Stimulated activated CD4-positive, alpha-beta T cell treated with anti-CD3 and anti-CD28 coated beads, Interleukin-12 subunit alpha, Interleukin-12 subunit beta, amount 100 ng/mL, for 4 hours (primary cell): ENCODE measurements at regions not wholly inside any gene's neighbourhood (a gene's known extent, or its start where the extent isn't known, plus 50 kb on each side); places are given as distances from the start of the nearest gene placed in this dataset.

ENCODE experiments used
- DNase-seq: peaks from one replicate; pipeline ENCODE4 v3.0.0-alpha.2; 2020

DNA sequence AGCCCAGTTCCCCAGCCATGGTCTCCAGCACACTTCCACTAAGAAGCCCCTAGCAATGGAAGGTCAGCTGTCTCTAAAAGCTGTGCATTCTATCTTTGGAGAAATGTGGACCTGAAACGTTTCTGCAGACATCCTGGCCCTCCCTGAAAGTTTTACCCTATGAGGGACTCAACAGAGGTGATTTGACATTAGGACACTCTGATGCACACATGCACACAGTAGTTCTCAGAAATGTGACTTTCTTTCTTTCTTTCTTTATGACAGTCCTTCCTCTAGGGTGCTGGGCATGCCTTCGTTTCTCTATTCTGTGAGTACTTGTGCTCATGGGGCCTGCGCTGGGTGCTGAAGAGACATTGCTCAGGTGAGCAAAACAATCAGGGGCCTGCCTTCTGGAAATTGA is 857.3 kb downstream of the RNF144A start:
- DNase-seq: no peak

DNA sequence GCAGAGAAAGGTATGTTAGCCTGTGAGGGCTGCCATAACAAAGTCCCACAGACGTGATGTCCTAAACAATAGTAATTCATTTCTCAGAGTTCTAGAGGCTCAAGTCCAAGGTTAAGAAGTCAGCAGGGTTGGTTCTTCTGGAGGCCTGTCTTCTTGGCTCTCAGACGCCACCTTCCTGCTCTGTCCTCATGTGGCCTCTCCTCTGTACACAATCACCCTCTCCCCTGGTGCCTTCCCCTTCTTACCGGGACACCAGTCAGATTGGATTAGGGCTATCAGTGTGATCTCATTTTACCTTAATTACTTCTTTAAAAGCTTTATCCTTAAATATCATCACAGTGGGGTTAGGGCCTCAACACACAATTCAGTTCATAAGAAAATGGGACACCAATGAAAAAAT is 860.5 kb downstream of the RNF144A start:
- DNase-seq: no peak

DNA sequence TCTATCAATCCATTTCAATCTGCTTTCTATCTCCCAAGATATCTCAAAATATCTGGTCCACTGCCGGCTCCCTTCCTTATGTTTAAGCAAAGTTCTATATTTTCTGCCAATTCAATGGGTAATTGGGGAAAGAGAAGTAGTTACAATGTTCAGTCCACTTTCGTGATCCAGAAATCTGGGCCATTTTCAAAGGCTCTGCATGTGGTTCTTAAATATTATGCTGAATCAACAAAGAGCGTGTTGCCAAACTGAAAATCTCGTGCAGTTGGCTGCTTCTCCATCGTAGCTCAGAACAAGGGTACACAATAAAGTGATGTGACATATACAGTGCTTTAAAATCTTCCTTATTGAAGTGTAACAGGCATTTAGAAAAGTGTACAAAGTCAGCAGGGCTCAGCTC is 863.1 kb downstream of the RNF144A start:
- DNase-seq: no peak

GRCh38 chr2:7785700-7786099 is 868.5 kb downstream of the RNF144A start:
- DNase-seq: no peak

DNA sequence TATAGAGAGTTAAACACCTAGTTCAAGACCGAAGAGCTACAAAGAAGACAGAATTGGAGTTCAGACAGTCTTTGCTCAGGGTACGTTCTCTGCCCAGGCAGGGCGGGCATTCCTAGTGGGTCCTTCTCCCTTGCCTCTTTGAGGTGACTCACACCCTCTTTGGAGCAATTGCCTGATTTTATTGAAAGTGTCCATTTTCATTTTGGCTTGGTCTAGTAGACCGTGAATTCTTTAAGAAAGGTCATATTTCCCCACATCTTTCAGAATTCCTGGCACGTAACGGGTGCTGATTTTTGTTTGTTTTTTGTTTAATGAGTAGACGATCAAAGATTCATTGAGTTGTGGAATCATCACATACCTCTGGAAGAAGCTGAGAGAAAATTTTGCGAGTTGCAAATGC is 871.5 kb downstream of the RNF144A start:
- DNase-seq: no peak

- no peak for DNase-seq
These were observed 874.9 kb downstream of the RNF144A start for GRCh38 chr2:7792031-7792651.

- no peak for DNase-seq
These were observed 878.8 kb downstream of the RNF144A start for GRCh38 chr2:7795778-7796563.

- DNase-seq: no peak
These were observed 881.8 kb upstream of the ID2 start for GRCh38 chr2:7800031-7800430.

DNA sequence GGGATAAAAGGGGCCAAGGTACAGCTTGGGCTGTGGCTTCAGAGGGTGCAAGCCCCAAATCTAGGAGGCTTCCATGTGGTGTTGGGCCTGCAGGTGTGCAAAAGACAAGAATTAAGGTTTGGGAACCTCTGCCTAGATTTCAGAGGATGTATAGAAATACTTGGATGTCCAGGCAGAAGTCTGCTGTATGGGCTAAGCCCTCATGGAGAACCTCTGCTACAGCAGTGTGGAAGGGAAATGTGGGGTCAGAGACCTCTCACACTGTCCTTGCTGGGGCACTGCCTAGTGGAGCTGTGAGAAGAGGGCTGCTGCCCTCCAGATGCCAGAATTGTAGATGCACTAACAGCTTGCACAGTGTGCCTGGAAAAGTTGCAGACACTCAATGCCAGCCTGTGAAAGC is 880.6 kb upstream of the ID2 start:
- no peak for DNase-seq

DNA sequence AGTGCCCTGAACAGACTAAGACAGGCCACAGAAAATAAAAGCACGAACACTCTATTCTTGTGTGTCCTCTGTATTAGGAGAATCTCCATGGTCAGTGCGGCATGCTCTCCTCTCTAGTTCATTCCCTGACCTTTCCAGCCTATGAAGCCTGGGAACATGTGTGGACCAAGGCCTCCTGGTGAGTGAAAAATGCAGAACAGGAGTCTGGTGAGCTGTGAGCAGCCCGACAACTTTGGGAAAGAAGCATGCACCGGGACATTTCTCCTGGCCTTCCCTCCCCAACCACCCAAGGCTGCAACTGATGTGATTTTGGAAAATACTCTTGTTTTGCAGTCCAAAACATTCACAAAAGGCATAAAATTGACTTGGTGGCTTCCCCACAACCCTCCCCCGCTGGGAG is 878.3 kb upstream of the ID2 start:
- DNase-seq: no peak

- no peak for DNase-seq
These were observed 872.2 kb upstream of the ID2 start for GRCh38 chr2:7809640-7810039.

- no peak for DNase-seq
These were observed 870.8 kb upstream of the ID2 start for GRCh38 chr2:7811073-7811472.

GRCh38 chr2:7812231-7812995 is 869.4 kb upstream of the ID2 start:
- no peak for DNase-seq

DNA sequence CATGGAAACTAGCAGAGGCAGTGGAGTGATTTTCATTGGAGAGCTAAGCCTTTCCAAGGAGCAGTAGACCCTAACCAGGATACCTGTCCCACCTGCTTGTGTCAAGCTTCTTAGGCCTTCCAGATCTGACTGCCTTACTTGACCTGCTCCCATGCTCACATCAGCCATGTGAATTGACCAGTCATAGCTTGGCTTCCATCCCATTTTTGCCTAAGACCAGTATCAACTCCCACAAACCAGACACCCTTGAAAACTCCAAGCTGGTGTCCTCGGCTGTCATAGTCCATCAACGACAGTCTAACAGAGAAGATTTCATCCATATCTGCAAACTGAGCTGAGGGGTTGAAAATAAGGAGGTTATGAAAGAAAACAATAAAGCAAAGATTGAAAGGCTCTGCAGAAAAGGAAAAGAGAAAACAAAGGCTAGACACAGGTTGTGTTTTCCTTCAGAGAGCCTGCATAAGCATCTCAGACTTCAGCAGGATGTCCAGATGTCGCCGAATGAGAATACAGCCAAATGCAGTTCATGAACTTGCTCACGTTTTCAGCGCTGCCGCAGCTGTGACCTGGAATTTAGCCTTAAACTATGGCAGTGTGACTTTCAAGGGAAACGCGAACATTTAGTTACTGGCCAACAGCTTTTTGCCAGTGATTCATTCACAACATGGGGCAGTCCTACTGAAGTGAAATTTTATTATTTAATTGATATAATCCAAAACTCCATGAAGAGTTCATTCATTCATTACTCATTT is 868.1 kb upstream of the ID2 start:
- no peak for DNase-seq

DNA sequence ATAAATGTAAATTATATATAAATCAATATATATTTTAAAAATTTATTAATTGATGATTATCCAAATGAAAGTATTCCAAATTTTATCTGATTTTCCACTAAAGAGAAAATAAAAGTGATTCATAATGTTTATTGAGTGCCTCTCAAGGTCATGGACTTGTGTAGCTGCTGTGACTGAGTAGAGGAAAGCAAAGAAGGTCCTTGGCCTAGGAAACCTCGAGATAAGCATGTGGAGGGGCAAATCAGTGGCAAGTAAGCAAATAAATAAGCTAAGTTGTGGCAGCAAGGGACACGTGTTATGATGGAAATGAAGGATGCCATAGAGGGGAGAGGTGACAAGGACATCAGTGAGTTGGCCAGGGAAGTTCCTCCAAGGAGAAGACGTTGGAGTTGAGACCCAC is 866.1 kb upstream of the ID2 start:
- no peak for DNase-seq

- DNase-seq: no peak
These were observed 865.6 kb upstream of the ID2 start for GRCh38 chr2:7816233-7816632.

- no peak for DNase-seq
These were observed 864.9 kb upstream of the ID2 start for GRCh38 chr2:7816944-7817343.

- DNase-seq: no peak
These were observed 862.5 kb upstream of the ID2 start for GRCh38 chr2:7819316-7819715.

DNA sequence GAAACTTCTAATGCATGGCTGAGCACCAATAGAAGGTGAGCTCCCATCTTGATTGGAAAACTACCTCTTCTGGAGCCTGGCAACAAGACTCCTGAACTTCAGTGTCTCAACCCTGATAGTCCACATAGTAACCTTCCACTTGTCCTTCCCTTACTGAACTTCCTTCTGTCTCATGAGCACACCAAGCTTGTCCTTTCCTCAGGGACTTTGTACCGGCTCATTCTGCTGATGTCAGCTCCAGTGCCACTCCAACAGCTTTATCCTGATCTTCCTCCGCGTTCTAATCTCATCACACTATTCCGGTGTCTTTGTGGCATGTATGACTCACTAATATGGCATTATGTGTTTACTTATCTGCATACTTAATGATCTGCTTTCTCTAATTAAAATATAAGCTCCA is 862.0 kb upstream of the ID2 start:
- DNase-seq: no peak

- no peak for DNase-seq
These were observed 857.6 kb upstream of the ID2 start for GRCh38 chr2:7824211-7824610.

DNA sequence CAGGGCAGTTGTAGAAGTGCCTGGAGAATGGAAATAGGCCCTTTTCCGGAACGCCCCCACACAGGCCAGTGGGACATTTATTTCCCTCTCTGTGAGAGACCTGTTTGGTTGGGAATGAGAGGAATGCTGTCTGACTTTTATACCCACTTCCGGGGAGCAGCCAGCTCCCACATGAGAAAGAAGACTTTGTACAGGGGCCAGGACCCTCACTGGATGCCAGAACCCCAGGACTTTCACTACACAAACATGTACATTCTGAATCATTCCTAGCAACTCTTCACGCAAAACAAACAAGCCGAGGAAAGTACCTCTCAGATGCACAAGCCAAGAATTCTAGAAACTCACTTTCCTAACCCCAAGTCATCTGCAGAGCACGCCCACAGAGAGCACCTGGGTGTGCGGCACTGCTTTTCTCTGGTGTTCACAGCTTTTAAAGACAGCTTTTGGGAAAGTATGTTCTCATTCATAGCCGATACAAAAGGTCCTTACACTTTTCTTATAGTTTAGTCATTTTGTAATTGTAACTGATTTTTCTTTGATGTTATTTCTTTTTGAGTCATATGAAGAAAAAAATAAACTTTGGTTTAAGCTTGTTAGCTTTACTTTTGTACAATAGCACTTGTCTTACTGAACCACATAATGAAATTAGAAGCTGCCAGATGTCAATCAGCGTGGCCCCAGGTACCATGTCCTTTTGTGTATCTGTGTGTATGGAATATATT is 856.1 kb upstream of the ID2 start:
- peak; percentile 30 for DNase-seq

GRCh38 chr2:7826656-7827055 is 855.2 kb upstream of the ID2 start:
- no peak for DNase-seq

DNA sequence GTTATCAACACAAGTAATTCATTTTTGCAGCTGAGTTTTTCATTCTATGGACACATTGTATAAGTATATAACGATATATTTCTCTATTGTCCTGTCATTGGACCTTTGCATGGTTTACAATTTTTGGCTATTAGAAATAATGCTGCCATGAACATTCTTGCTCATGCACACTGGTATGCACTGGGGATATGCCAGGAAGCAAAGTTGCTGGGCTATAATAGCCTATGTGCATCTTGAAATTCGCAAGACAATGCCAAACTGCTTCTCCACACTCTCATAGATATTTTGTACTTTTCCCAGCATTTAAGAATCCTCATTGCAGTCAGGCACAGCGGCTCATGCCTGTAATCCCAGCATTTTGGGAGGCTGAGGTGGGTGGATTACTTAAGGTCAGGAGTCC is 852.6 kb upstream of the ID2 start:
- no peak for DNase-seq
